Adrenal gland (tissue), 9 donors: ENCODE measurements at regions not wholly inside any gene's neighbourhood (a gene's known extent, or its start where the extent isn't known, plus 50 kb on each side); places are given as distances from the start of the nearest gene placed in this dataset.

Source experiments
- DNase-seq, 7 donors: peaks; one replicate each; pipeline ENCODE4 v3.0.0-alpha.2; 2019 to 2020
- H3K27ac ChIP-seq, 5 donors: fragments of 200-600 bp; sonication (generic) in 4 of 5; 1 replicate in 3 of 5; 2 replicates in 2 of 5; pipeline versions ENCODE4 v1.5.1 to v1.8.0; 2016 to 2020; ENCODE audit warnings: mild to moderate bottlenecking in 1 of 5
- H3K27me3 ChIP-seq: fragments of 200-600 bp; 2 replicates; pipeline ENCODE4 v1.8.0; 2021
- H3K36me3 ChIP-seq, 2 donors: fragments of 200-600 bp; replicated peaks in 1 of 2; 1 replicate in 1 of 2; 2 replicates in 1 of 2; pipeline versions ENCODE4 v1.5.1 to v1.8.0; 2018 to 2022
- H3K4me1 ChIP-seq, 2 donors: fragments of 200-600 bp; replicated peaks in 1 of 2; 1 replicate in 1 of 2; 2 replicates in 1 of 2; pipeline versions ENCODE4 v1.5.1 to v1.8.0; 2018 to 2021
- H3K4me3 ChIP-seq, 4 donors: fragments of 200-600 bp; sonication (generic) in 3 of 4; one replicate each; pipeline ENCODE4 v1.5.1; 2016 to 2018
- H3K9me3 ChIP-seq, 3 donors: fragments of 200-600 bp; sonication (generic) in 1 of 3; replicated peaks in 1 of 3; 1 replicate in 2 of 3; 2 replicates in 1 of 3; pipeline versions ENCODE4 v1.5.1 to v1.8.0; 2016 to 2021
- CTCF ChIP-seq, 6 experiments: fragments of 450-650 bp in 4 of 6; fragments of 200-600 bp in 2 of 6; sonication (generic) in 1 of 6; IDR thresholded peaks; 1 replicate in 5 of 6; 2 replicates in 1 of 6; pipeline versions ENCODE4 v1.5.1 to v1.8.0; 2016 to 2021; ENCODE audit warnings: antibody characterized with exemption in 6 of 6, mild to moderate bottlenecking in 2 of 6, moderate library complexity in 1 of 6
- POLR2A ChIP-seq, 2 donors: fragments of 450-650 bp; IDR thresholded peaks; one replicate each; pipeline ENCODE4 v1.6.1; 2017; ENCODE audit warnings: antibody characterized with exemption in 2 of 2, mild to moderate bottlenecking in 2 of 2, moderate library complexity in 1 of 2
- WGBS, 4 donors: extraction: QIAGEN DNeasy Blood & Tissue Kit in 2 of 4; methylation state at CpG; one replicate each; pipeline versions ENCODE4 v1.1.5 to v1.1.7; 2013 to 2017; 5-methylcytosine and 5-hydroxymethylcytosine counted together
- intact Hi-C, 2 donors: fragments of 100-400 bp; cut with DNase I; formaldehyde crosslinking; loops; one replicate each; pipeline versions ENCODE4 v1.14.1 to v1.15.0; 2022 to 2023
- donor health status: healthy with polysubstance abuse.
- donor health status: Bipolar disorder and iron deficiency.
- donor health status: DM: yes; HTN: yes; CAD: no.
- donor health status: DM: no; HTN: no; CAD: no.
- donor health status: DM: no; HTN: no; CAD: no.

GRCh38 chr5:89208392-89208791 lies 325.4 kb upstream of the MEF2C start:
- H3K4me1 ChIP-seq, result no peaks in the 10 kb centered on the region
- TF ChIP-seq CTCF (IDR thresholded peaks at IDR 0.05) (no peak), POLR2A (IDR thresholded peaks at IDR 0.05) (no peak)
- H3K9me3 ChIP-seq, result no peaks in the 10 kb centered on the region
- H3K4me3 ChIP-seq, result no peak overlapping the region
- DNase-seq, result no peak
- no peaks in the 10 kb centered on the region for H3K27me3 ChIP-seq
- intact Hi-C loops, result no loop called here
- H3K27ac ChIP-seq, result no peak overlapping the region
- H3K36me3 ChIP-seq, result no peaks in the 10 kb centered on the region

- DNase-seq, result no peak
- intact Hi-C loops, result no loop called here
- H3K27me3 ChIP-seq, result no peaks in the 10 kb centered on the region
- TF ChIP-seq POLR2A (IDR thresholded peaks at IDR 0.05), result no peak
- no peaks in the 10 kb centered on the region for H3K36me3 ChIP-seq
- no peaks in the 10 kb centered on the region for H3K4me1 ChIP-seq
- H3K4me3 ChIP-seq, result no peak overlapping the region
- no peak overlapping the region for H3K27ac ChIP-seq
- no peaks in the 10 kb centered on the region for H3K9me3 ChIP-seq
Measured at GRCh38 chr5:89204756-89205155, 321.8 kb upstream of the MEF2C start.

GRCh38 chr5:89203611-89204010 lies 320.6 kb upstream of the MEF2C start:
- TF ChIP-seq POLR2A (IDR thresholded peaks at IDR 0.05) (no peak), CTCF (IDR thresholded peaks at IDR 0.05) (no peak)
- H3K36me3 ChIP-seq, result no peaks in the 10 kb centered on the region
- WGBS, 4 donors, result 83 to 92% (median 91%) methylated on average over 2 of the region's 2 CpGs
- no peaks in the 10 kb centered on the region for H3K27me3 ChIP-seq
- no peak overlapping the region for H3K4me3 ChIP-seq
- DNase-seq, result no peak
- H3K27ac ChIP-seq, result no peak overlapping the region
- no peaks in the 10 kb centered on the region for H3K9me3 ChIP-seq
- H3K4me1 ChIP-seq, result no peaks in the 10 kb centered on the region
- intact Hi-C loops, result no loop called here

GRCh38 chr5:89200899-89201298 lies 317.9 kb upstream of the MEF2C start:
- no peak for DNase-seq
- TF ChIP-seq POLR2A (IDR thresholded peaks at IDR 0.05), result no peak
- intact Hi-C loops, result no loop called here
- WGBS, 4 donors, result 75 to 91% (median 85%) methylated on average over 2 of the region's 2 CpGs
- Histone ChIP-seq H3K27me3 (no peaks in the 10 kb centered on the region), H3K4me1 (no peaks in the 10 kb centered on the region), H3K4me3 (no peak overlapping the region), H3K9me3 (no peaks in the 10 kb centered on the region), H3K27ac (no peak overlapping the region), H3K36me3 (no peaks in the 10 kb centered on the region)

GRCh38 chr5:89199306-89199705 lies 316.3 kb upstream of the MEF2C start:
- intact Hi-C loops, result no loop called here
- Histone ChIP-seq H3K9me3 (no peaks in the 10 kb centered on the region), H3K27ac (no peak overlapping the region), H3K4me3 (no peak overlapping the region), H3K27me3 (no peaks in the 10 kb centered on the region), H3K36me3 (no peaks in the 10 kb centered on the region), H3K4me1 (no peaks in the 10 kb centered on the region)
- DNase-seq, result no peak
- TF ChIP-seq CTCF (IDR thresholded peaks at IDR 0.05) (no peak), POLR2A (IDR thresholded peaks at IDR 0.05) (no peak)
- 71 to 77% (median 72%) methylated on average over 2 of the region's 2 CpGs for WGBS, 4 donors
